Transverse colon (tissue), 4 donors: ENCODE measurements at regions not wholly inside any gene's neighbourhood (a gene's known extent, or its start where the extent isn't known, plus 50 kb on each side); places are given as distances from the start of the nearest gene placed in this dataset.

ENCODE experiments used
- DNase-seq: peaks from one replicate; pipeline ENCODE4 v3.0.0-alpha.2; 2019
- H3K27ac ChIP-seq, 4 donors: fragments of 200-600 bp; sonication (generic); 2 replicates each; pipeline ENCODE4 v1.5.1; 2016 to 2018; ENCODE audit warnings: inconsistent platforms in 4 of 4
- H3K27me3 ChIP-seq: fragments of 200-600 bp; sonication (generic); 2 replicates; pipeline ENCODE4 v1.5.1; 2017; ENCODE audit warnings: inconsistent platforms
- H3K36me3 ChIP-seq, 4 donors: fragments of 200-600 bp; sonication (generic); 2 replicates each; pipeline ENCODE4 v1.5.1; 2017 to 2019; ENCODE audit warnings: inconsistent platforms in 4 of 4
- H3K4me1 ChIP-seq, 4 donors: fragments of 200-600 bp; sonication (generic); 2 replicates each; pipeline ENCODE4 v1.5.1; 2017 to 2020; ENCODE audit warnings: inconsistent platforms in 4 of 4
- H3K4me3 ChIP-seq, 4 donors: fragments of 200-600 bp; sonication (generic); 1 replicate in 1 of 4; 2 replicates in 3 of 4; pipeline versions ENCODE4 v1.5.1 to v1.6.1; 2017 to 2019; ENCODE audit warnings: inconsistent platforms in 4 of 4
- H3K9me3 ChIP-seq, 2 donors: fragments of 200-600 bp; sonication (generic); 2 replicates each; pipeline ENCODE4 v1.5.1; 2017 to 2019; ENCODE audit warnings: inconsistent platforms in 2 of 2
- CTCF ChIP-seq, 5 experiments: fragments of 200-600 bp in 3 of 5; fragments of 450-650 bp in 2 of 5; sonication (generic) in 3 of 5; IDR thresholded peaks; 1 replicate in 2 of 5; 2 replicates in 3 of 5; pipeline ENCODE4 v1.5.1; 2016 to 2017; ENCODE audit warnings: antibody characterized with exemption in 5 of 5, inconsistent platforms in 3 of 5, mild to moderate bottlenecking in 2 of 5, moderate library complexity in 1 of 5
- EP300 ChIP-seq: sonication (generic); formaldehyde crosslinking; IDR thresholded peaks from one replicate; pipeline ENCODE4 v1.6.1; 2017; ENCODE audit warnings: antibody characterized with exemption, low read depth
- POLR2A ChIP-seq: fragments of 450-650 bp; IDR thresholded peaks from one replicate; pipeline ENCODE4 v1.6.1; 2016; ENCODE audit warnings: antibody characterized with exemption, mild to moderate bottlenecking, moderate library complexity
- POLR2AphosphoS5 ChIP-seq, 3 donors: sonication (generic); formaldehyde crosslinking; IDR thresholded peaks; one replicate each; pipeline ENCODE4 v1.6.1; 2016; ENCODE audit warnings: antibody characterized with exemption in 3 of 3
- WGBS, 2 donors: methylation state at CpG; one replicate each; pipeline ENCODE4 v1.1.5; 2018; ENCODE audit warnings: low coverage in 1 of 2; 5-methylcytosine and 5-hydroxymethylcytosine counted together
- in situ Hi-C, 4 donors: fragments of 200-750 bp; cut with MboI; loops; one replicate each; pipeline versions ENCODE4 v1.15.0 to v1.15.1; 2017; ENCODE audit warnings: low sequenced_read_pairs in 3 of 4, low pct_ligation_motif_present in 1 of 4, low pct_unique_long_range_greater_than_20kb in 1 of 4
- intact Hi-C: fragments of 100-400 bp; cut with DNase I; formaldehyde crosslinking; loops from one replicate; pipeline ENCODE4 v1.15.1; 2023; ENCODE audit warnings: low total_unique reads

GRCh38 chr11:91585035-91585801 is 639.4 kb upstream of the FAT3 start:
- in situ Hi-C loops (no loop called here), intact Hi-C loops (no loop called here)
- Histone ChIP-seq H3K4me3 (no peak overlapping the region), H3K9me3 (peaks cover 0 to 3% of the 10 kb centered on the region in 2 donors), H3K27me3 (no peaks in the 10 kb centered on the region), H3K27ac (no peak overlapping the region), H3K4me1 (no peaks in the 10 kb centered on the region), H3K36me3 (no peaks in the 10 kb centered on the region)
- TF ChIP-seq CTCF (IDR thresholded peaks at IDR 0.05) (no peak), EP300 (no peak), POLR2AphosphoS5 (IDR thresholded peaks at IDR 0.05) (no peak), POLR2A (no peak)
- no peak for DNase-seq
- WGBS, 2 donors, result 76 to 79% methylated on average over 4 of the region's 4 CpGs

- Histone ChIP-seq H3K4me3 (no peak overlapping the region), H3K36me3 (no peaks in the 10 kb centered on the region), H3K4me1 (no peaks in the 10 kb centered on the region), H3K27ac (no peak overlapping the region), H3K9me3 (peaks cover 0 to 3% of the 10 kb centered on the region in 2 donors), H3K27me3 (no peaks in the 10 kb centered on the region)
- DNase-seq, result no peak
- intact Hi-C loops, result no loop called here
- in situ Hi-C loops, result no loop called here
- WGBS, 2 donors, result 92% methylated on average over 1 of the region's 1 CpG; no CpG with 5 or more reads in 1 of the 2 donors
- TF ChIP-seq EP300 (no peak), POLR2A (no peak), CTCF (IDR thresholded peaks at IDR 0.05) (no peak), POLR2AphosphoS5 (IDR thresholded peaks at IDR 0.05) (no peak)
These were observed 661.4 kb upstream of the FAT3 start for GRCh38 chr11:91563176-91563575.

GRCh38 chr11:91560434-91560833 is 664.2 kb upstream of the FAT3 start:
- WGBS, 2 donors, result 80 to 86% methylated on average over 2 of the region's 2 CpGs
- DNase-seq, result no peak
- H3K27me3 ChIP-seq, result no peaks in the 10 kb centered on the region
- no peaks in the 10 kb centered on the region for H3K36me3 ChIP-seq
- no peak overlapping the region for H3K4me3 ChIP-seq
- in situ Hi-C loops, result no loop called here
- no peaks in the 10 kb centered on the region for H3K9me3 ChIP-seq
- H3K27ac ChIP-seq, result no peak overlapping the region
- no peaks in the 10 kb centered on the region for H3K4me1 ChIP-seq
- TF ChIP-seq EP300 (no peak), POLR2A (no peak), CTCF (IDR thresholded peaks at IDR 0.05) (no peak), POLR2AphosphoS5 (IDR thresholded peaks at IDR 0.05) (no peak)
- intact Hi-C loops, result no loop called here

- H3K4me1 ChIP-seq, result no peaks in the 10 kb centered on the region
- no peaks in the 10 kb centered on the region for H3K9me3 ChIP-seq
- in situ Hi-C loops (no loop called here), intact Hi-C loops (no loop called here)
- TF ChIP-seq POLR2A (no peak), CTCF (IDR thresholded peaks at IDR 0.05) (no peak), POLR2AphosphoS5 (IDR thresholded peaks at IDR 0.05) (no peak), EP300 (no peak)
- no peak for DNase-seq
- H3K4me3 ChIP-seq, result no peak overlapping the region
- no peaks in the 10 kb centered on the region for H3K27me3 ChIP-seq
- H3K36me3 ChIP-seq, result no peaks in the 10 kb centered on the region
- no peak overlapping the region for H3K27ac ChIP-seq
These were observed 686.6 kb upstream of the FAT3 start for GRCh38 chr11:91538065-91538464.
